K562 (cell line): ENCODE measurements at regions not wholly inside any gene's neighbourhood (a gene's known extent, or its start where the extent isn't known, plus 50 kb on each side); places are given as distances from the start of the nearest gene placed in this dataset.

Source experiments
- AFF1 ChIP-seq, 2 experiments: fragments of 450-650 bp; IDR thresholded peaks; 2 replicates each; pipeline ENCODE4 v1.6.1; 2018; ENCODE audit warnings: mild to moderate bottlenecking in 2 of 2, low read depth in 1 of 2; ENCODE audit not compliant: partially characterized antibody in 2 of 2
- ATF2 ChIP-seq: sonication (generic); formaldehyde crosslinking; IDR thresholded peaks from 2 replicates; pipeline ENCODE4 v1.8.1; 2022; ENCODE audit warnings: missing genetic modification reagents
- CEBPZ ChIP-seq: fragments of 150-350 bp; IDR thresholded peaks from 2 replicates; pipeline ENCODE4 v1.6.1; 2014; ENCODE audit warnings: low read depth, mild to moderate bottlenecking, low read length, borderline replicate concordance
- HDAC3 ChIP-seq: fragments of 450-650 bp; IDR thresholded peaks from 2 replicates; pipeline ENCODE4 v1.6.1; 2018; ENCODE audit warnings: borderline replicate concordance, mild to moderate bottlenecking, moderate library complexity; ENCODE audit not compliant: partially characterized antibody
- PCBP2 ChIP-seq: fragments of 200-400 bp; formaldehyde crosslinking; IDR thresholded peaks from 2 replicates; pipeline ENCODE4 v1.6.1; 2018; ENCODE audit warnings: low read length, low read depth, mild to moderate bottlenecking, moderate library complexity; ENCODE audit not compliant: poor library complexity, severe bottlenecking
- USF2 ChIP-seq: sonication (generic); formaldehyde crosslinking; IDR thresholded peaks from 2 replicates; pipeline ENCODE4 v1.5.0; 2020; ENCODE audit warnings: missing genetic modification reagents
- ZNF146 ChIP-seq: IDR thresholded peaks from one replicate; pipeline ENCODE4 v1.6.1; 2018; ENCODE audit warnings: missing compliant biosample characterization; ENCODE audit not compliant: unreplicated experiment

- TF ChIP-seq AFF1 (IDR thresholded peaks at IDR 0.05; ENCODE audit: low read depth in 1 of 2, partially characterized antibody in 2 of 2), result no peak
- no peak for TF ChIP-seq CEBPZ
- TF ChIP-seq USF2, result no peak
- TF ChIP-seq ZNF146 (CRISPR knock-in tag), result no peak
- TF ChIP-seq HDAC3, result no peak
- no peak for TF ChIP-seq ATF2 (CRISPR knock-in tag)
- TF ChIP-seq PCBP2, result no peak
Observed at GRCh38 chr2:228611171-228611570, 429.7 kb upstream of the SPHKAP start (continued).
